ENCODE measurements at regions not wholly inside any gene's neighbourhood (a gene's known extent, or its start where the extent isn't known, plus 50 kb on each side); places are given as distances from the start of the nearest gene placed in this dataset.

DNA sequence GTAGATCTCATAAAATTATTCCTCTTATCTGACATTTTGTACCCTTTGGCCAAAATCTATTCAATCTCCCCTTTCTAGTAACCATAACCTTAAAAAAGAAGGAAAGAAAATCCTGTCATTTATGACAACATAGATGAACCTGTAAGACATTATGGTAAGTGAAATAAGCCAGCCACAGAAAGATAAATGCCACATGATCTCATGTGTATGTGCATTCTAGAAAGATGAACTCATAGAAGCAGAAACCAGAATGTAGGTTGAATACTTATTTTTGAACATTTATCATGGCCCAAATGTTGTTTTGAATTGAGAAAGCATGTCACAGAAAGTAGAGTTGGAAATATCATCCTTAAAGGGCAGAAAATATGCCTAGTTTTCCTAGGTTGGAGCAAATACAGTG is 1053.6 kb downstream of the SLC6A15 start:
- Histone ChIP-seq H4K91ac (ENCODE audit: insufficient read depth, low read depth, low read length) (no peak overlapping the region), H3K9ac (ENCODE audit: low read depth, low read length) (no peak overlapping the region), H3K4me3 (ENCODE audit: insufficient read depth, low read depth, low read length) (no peak overlapping the region), H3K14ac (replicated peaks; ENCODE audit: low read depth, low read length) (no peak overlapping the region), H3K9me3 (ENCODE audit: control insufficient read depth, insufficient read depth, low read length) (peaks cover 6% of the 10 kb centered on the region), H3K56ac (ENCODE audit: extremely low read depth, insufficient read depth, low read length) (no peak overlapping the region), H3K79me1 (ENCODE audit: low read depth in 1 of 2, low read length in 2 of 2) (no peaks in the 10 kb centered on the region), H2AK9ac (replicated peaks; ENCODE audit: low read depth, low read length, poor library complexity) (no peak overlapping the region), H3K4me2 (ENCODE audit: low read depth, low read length) (no peak overlapping the region), H4K8ac (ENCODE audit: low read depth in 2 of 2, low read length in 2 of 2) (no peak overlapping the region), H2BK120ac (ENCODE audit: low read depth, low read length) (no peak overlapping the region), H3K9me1 (ENCODE audit: insufficient read depth, low read length) (no peaks in the 10 kb centered on the region), H3K27me3 (ENCODE audit: control insufficient read depth, insufficient read depth, low read length) (no peaks in the 10 kb centered on the region), H3K36me3 (ENCODE audit: control insufficient read depth, insufficient read depth, low read length) (no peaks in the 10 kb centered on the region), H3K18ac (ENCODE audit: low read depth, low read length) (no peak overlapping the region), H3K23ac (ENCODE audit: low read depth, low read length) (no peak overlapping the region), H4K5ac (ENCODE audit: low read depth, low read length) (no peak overlapping the region), H3K4me1 (ENCODE audit: control insufficient read depth, insufficient read depth, low read length) (no peaks in the 10 kb centered on the region), H2BK20ac (ENCODE audit: low read depth, low read length) (no peak overlapping the region), H2BK15ac (ENCODE audit: low read depth, low read length) (no peak overlapping the region), H2AK5ac (ENCODE audit: low read depth, low read length) (no peak overlapping the region), H3K27ac (ENCODE audit: insufficient read depth, low read length) (no peak overlapping the region), H2AFZ (replicated peaks; ENCODE audit: low read length, poor library complexity) (no peak overlapping the region), H4K20me1 (ENCODE audit: insufficient read depth, low read length) (no peaks in the 10 kb centered on the region), H2BK5ac (ENCODE audit: low read depth, low read length, poor library complexity, severe bottlenecking) (no peak overlapping the region), H3K4ac (ENCODE audit: low read depth, low read length) (no peak overlapping the region)
- no peak for TF ChIP-seq BHLHE40 (IDR thresholded peaks at IDR 0.05; ENCODE audit: low read depth, low read length)
- TF ChIP-seq, protein P1, sequence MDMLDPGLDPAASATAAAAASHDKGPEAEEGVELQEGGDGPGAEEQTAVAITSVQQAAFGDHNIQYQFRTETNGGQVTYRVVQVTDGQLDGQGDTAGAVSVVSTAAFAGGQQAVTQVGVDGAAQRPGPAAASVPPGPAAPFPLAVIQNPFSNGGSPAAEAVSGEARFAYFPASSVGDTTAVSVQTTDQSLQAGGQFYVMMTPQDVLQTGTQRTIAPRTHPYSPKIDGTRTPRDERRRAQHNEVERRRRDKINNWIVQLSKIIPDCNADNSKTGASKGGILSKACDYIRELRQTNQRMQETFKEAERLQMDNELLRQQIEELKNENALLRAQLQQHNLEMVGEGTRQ (IDR thresholded peaks at IDR 0.05; ENCODE audit: low read depth, low read length) = no peak
- TF ChIP-seq CEBPB (IDR thresholded peaks at IDR 0.05; ENCODE audit: low read depth, low read length) = no peak
- TF ChIP-seq POLR2A (IDR thresholded peaks at IDR 0.05; ENCODE audit: low read depth, low read length) = no peak
- TF ChIP-seq CTCF (conservative IDR thresholded peaks at IDR 0.05; ENCODE audit: low read depth, low read length) = no peak
- TF ChIP-seq MAZ (IDR thresholded peaks at IDR 0.05; ENCODE audit: borderline replicate concordance, low read depth, low read length) = no peak
- no peak for TF ChIP-seq RCOR1 (IDR thresholded peaks at IDR 0.05; ENCODE audit: insufficient replicate concordance, low read length)
- TF ChIP-seq MAFK (IDR thresholded peaks at IDR 0.05; ENCODE audit: low read depth, low read length) = no peak
- TF ChIP-seq ELK1 (IDR thresholded peaks at IDR 0.05; ENCODE audit: borderline replicate concordance, low read depth, low read length) = no peak
- ATAC-seq (ENCODE audit: low read depth) (no peak), DNase-seq (peak; percentile 4)
- CTCF ChIA-PET = no interaction called here
- intact Hi-C loops (cut with micrococcal nuclease) = no loop called here
- POLR2A ChIA-PET (ENCODE audit: unreplicated experiment) = no interaction called here
- dilution Hi-C loops (cut with HindIII; ENCODE audit: low sequenced_read_pairs, unreplicated experiment) = no loop called here
- in situ Hi-C loops (cut with MboI; ENCODE audit: low sequenced_read_pairs) = no loop called here
- BruUV-seq (replicated peaks) = no TSS peak

All from IMR-90 (cell line).